ENCODE measurements at regions not wholly inside any gene's neighbourhood (a gene's known extent, or its start where the extent isn't known, plus 50 kb on each side); places are given as distances from the start of the nearest gene placed in this dataset.

DNA sequence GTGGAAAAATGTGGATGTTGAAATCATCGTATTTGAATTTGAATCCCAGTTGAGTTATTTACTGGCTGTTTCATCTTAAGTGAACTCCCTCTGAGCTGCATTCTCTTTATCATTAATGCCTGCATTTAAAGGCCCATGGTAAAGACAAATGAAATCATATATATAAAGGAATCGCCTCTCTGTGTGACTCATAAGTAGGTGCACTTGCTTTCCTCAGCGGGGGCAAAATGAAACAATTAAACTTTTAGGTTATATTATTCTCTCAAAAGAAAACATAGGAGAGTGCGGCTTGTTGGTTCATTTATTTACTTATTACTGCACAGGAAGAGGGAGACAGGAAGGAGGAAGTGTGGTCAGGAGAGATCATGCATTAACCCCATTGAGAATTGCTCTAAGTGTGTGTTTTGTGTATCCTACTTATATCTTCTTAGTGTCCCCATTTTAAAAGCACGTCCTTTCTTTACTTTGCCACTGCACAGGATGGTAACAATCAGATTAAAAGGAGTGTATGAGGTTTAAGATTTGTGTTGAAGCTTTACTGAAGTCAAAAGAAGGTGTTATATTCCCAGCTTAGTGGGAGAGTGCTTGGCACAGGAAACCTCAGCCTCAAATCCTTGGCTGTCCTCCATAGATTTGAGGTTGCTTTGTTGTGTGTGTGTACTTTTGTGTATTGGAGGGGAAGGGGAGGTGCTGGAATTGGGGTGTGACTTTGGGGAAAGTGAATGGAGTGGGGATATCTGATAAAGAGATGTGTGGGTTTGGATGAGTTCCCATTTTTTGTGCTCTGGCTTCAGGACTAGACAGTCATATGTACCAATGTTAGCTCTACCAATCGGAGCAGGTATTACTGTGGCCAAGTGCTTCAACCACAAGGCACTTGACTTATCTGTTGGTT lies 595.8 kb upstream of the NR2F2 start:
- Histone ChIP-seq H3K27ac (no peak overlapping the region), H3K4me1 (replicated peaks) (no peaks in the 10 kb centered on the region), H3K9me3 (no peaks in the 10 kb centered on the region), H3K4me3 (no peak overlapping the region), H3K27me3 (replicated peaks; ENCODE audit: insufficient read depth) (no peaks in the 10 kb centered on the region), H3K36me3 (no peaks in the 10 kb centered on the region)
- WGBS = 50% methylated on average over 6 of the region's 6 CpGs
- intact Hi-C loops (cut with DNase I) = no loop called here
- TF ChIP-seq, protein P1, sequence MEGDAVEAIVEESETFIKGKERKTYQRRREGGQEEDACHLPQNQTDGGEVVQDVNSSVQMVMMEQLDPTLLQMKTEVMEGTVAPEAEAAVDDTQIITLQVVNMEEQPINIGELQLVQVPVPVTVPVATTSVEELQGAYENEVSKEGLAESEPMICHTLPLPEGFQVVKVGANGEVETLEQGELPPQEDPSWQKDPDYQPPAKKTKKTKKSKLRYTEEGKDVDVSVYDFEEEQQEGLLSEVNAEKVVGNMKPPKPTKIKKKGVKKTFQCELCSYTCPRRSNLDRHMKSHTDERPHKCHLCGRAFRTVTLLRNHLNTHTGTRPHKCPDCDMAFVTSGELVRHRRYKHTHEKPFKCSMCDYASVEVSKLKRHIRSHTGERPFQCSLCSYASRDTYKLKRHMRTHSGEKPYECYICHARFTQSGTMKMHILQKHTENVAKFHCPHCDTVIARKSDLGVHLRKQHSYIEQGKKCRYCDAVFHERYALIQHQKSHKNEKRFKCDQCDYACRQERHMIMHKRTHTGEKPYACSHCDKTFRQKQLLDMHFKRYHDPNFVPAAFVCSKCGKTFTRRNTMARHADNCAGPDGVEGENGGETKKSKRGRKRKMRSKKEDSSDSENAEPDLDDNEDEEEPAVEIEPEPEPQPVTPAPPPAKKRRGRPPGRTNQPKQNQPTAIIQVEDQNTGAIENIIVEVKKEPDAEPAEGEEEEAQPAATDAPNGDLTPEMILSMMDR (IDR thresholded peaks at IDR 0.05) = no peak
- TF ChIP-seq POLR2A (IDR thresholded peaks at IDR 0.05) (no peak), POLR2AphosphoS5 (IDR thresholded peaks at IDR 0.05) (no peak)
- no peak for DNase-seq (ENCODE audit: low spot score)

DNA sequence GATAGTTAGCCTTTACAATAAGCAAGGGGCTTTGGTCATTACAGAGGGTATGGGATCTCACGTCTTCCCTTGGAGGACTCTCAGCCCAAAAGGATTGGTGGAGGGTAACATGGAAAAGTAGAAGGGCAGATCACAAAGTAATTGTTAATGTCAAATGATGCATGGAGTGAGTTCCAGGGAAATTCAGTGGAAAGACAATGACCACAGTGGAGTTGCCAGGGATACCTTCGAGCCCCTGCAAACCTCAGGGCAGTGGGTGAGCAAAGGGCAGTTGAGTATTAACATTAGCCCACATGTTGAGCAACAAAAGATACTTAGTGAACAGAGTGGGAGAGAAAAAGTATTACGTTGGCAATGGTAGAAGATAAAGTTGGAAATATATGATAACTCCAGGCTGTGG lies 593.4 kb upstream of the NR2F2 start:
- no peak for DNase-seq (ENCODE audit: low spot score)
- Histone ChIP-seq H3K4me3 (no peak overlapping the region), H3K27me3 (replicated peaks; ENCODE audit: insufficient read depth) (no peaks in the 10 kb centered on the region), H3K9me3 (no peaks in the 10 kb centered on the region), H3K27ac (no peak overlapping the region), H3K36me3 (no peaks in the 10 kb centered on the region), H3K4me1 (replicated peaks) (no peaks in the 10 kb centered on the region)
- intact Hi-C loops (cut with DNase I) = no loop called here
- WGBS = 93% methylated on average over 3 of the region's 3 CpGs
- TF ChIP-seq POLR2AphosphoS5 (IDR thresholded peaks at IDR 0.05) (no peak), POLR2A (IDR thresholded peaks at IDR 0.05) (no peak)
- TF ChIP-seq, protein P1 (IDR thresholded peaks at IDR 0.05) = no peak

DNA sequence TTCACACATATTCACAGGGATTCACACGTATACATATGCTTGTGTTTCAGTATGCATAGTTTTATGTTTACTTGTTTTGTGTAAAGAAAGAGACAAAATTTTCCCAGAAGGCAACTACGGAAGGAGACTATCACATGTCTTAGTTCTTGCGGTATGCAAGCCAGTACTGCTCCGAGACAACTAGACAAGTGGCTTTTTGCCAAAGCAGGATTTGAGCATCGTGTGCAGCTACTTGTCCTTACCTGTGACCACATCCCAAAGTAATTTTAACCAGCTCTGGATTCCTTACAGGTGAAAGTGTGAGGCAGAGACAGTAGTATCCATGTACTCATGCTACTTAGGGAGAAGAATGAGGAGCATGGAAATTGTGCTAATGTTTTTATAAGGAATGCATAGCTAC lies 591.4 kb upstream of the NR2F2 start:
- no peak overlapping the region for H3K4me3 ChIP-seq
- DNase-seq (ENCODE audit: low spot score) = no peak
- no peaks in the 10 kb centered on the region for H3K9me3 ChIP-seq
- TF ChIP-seq POLR2AphosphoS5 (IDR thresholded peaks at IDR 0.05) (no peak), POLR2A (IDR thresholded peaks at IDR 0.05) (no peak)
- TF ChIP-seq, protein P1 (IDR thresholded peaks at IDR 0.05) = no peak
- H3K36me3 ChIP-seq = no peaks in the 10 kb centered on the region
- no peaks in the 10 kb centered on the region for H3K27me3 ChIP-seq (replicated peaks; ENCODE audit: insufficient read depth)
- intact Hi-C loops (cut with DNase I) = no loop called here
- 42% methylated on average over 5 of the region's 5 CpGs for WGBS
- no peak overlapping the region for H3K27ac ChIP-seq
- H3K4me1 ChIP-seq (replicated peaks) = no peaks in the 10 kb centered on the region

DNA sequence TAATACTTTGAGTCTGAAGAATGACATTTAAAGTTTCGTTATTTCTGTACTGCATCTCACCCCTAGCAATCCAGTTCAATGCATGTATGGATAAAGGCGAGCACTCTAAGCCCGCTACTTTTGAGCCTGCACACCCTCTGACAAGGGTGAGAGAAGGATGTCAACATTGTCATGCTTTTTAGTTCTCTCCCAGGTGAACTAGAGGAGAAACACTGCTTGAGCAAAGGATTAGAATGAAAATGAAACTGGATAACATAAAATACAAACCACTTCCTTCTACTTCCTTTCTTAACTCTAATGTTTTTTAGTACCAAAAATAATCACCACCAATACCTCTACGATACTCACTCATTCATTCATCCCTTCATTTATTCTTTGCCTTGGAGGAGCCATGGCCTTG lies 588.7 kb upstream of the NR2F2 start:
- H3K9me3 ChIP-seq = no peaks in the 10 kb centered on the region
- no peak for DNase-seq (ENCODE audit: low spot score)
- H3K27me3 ChIP-seq (replicated peaks; ENCODE audit: insufficient read depth) = no peaks in the 10 kb centered on the region
- TF ChIP-seq POLR2A (IDR thresholded peaks at IDR 0.05) = no peak
- TF ChIP-seq POLR2AphosphoS5 (IDR thresholded peaks at IDR 0.05) = no peak
- TF ChIP-seq, protein P1 (IDR thresholded peaks at IDR 0.05) = no peak
- no peak overlapping the region for H3K27ac ChIP-seq
- WGBS = 88% methylated on average over 4 of the region's 4 CpGs
- H3K4me1 ChIP-seq (replicated peaks) = no peaks in the 10 kb centered on the region
- intact Hi-C loops (cut with DNase I) = no loop called here
- H3K4me3 ChIP-seq = no peak overlapping the region
- no peaks in the 10 kb centered on the region for H3K36me3 ChIP-seq

DNA sequence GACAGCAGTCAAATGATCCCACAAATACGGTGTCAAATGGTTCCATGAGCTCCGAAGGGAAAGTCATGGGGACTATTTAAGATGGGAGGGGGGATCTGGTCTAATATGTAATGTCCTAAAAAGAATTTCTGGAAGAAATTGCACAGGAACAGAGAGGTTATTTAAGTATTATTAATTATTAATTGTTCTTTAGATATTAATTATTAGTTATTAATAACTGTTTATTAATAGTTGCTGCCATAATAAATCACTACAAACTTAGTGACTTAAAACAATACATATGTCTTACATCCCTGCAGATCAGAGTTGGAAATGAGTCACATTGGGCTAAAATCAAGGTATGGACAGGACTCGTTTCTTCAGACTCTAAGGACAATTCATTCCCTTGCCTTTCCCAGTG lies 588.2 kb upstream of the NR2F2 start:
- H3K27ac ChIP-seq = no peak overlapping the region
- intact Hi-C loops (cut with DNase I) = no loop called here
- no peaks in the 10 kb centered on the region for H3K4me1 ChIP-seq (replicated peaks)
- no peak overlapping the region for H3K4me3 ChIP-seq
- TF ChIP-seq, protein P1 (IDR thresholded peaks at IDR 0.05) = no peak
- no peak for TF ChIP-seq POLR2A (IDR thresholded peaks at IDR 0.05)
- no peak for TF ChIP-seq POLR2AphosphoS5 (IDR thresholded peaks at IDR 0.05)
- DNase-seq (ENCODE audit: low spot score) = no peak
- H3K9me3 ChIP-seq = no peaks in the 10 kb centered on the region
- 97% methylated on average over 3 of the region's 3 CpGs for WGBS
- no peaks in the 10 kb centered on the region for H3K36me3 ChIP-seq
- no peaks in the 10 kb centered on the region for H3K27me3 ChIP-seq (replicated peaks; ENCODE audit: insufficient read depth)
